Tongue (tissue), 1 donor: ENCODE measurements at regions not wholly inside any gene's neighbourhood (a gene's known extent, or its start where the extent isn't known, plus 50 kb on each side); places are given as distances from the start of the nearest gene placed in this dataset.

ENCODE experiments used
- DNase-seq: peaks from one replicate; pipeline ENCODE4 v3.0.0-alpha.2; 2015

- no peak for DNase-seq
Measured at GRCh38 chr10:65301181-65301580, 1624.7 kb upstream of the LRRTM3 start.

- no peak for DNase-seq
Measured at GRCh38 chr10:65306201-65306600, 1619.6 kb upstream of the LRRTM3 start.

DNA sequence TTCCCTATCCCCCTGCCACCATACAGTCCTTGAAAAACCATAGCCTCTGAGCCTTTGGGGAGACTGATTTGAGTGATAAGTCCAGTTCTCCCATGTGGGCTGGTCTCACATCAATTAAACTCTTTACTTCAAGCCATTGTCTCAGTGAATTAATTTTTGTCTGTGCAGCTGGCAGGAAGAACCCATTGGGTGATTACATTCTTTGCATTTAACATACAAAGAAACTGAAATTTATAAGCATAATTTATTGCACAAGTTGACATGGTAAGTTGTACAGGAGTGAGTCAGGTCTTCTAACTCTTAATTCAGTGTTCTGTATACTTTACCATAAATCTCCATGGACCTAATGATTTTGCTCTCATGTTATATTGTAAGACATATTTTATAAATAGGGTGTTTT lies 1613.0 kb upstream of the LRRTM3 start:
- DNase-seq, result no peak

DNA sequence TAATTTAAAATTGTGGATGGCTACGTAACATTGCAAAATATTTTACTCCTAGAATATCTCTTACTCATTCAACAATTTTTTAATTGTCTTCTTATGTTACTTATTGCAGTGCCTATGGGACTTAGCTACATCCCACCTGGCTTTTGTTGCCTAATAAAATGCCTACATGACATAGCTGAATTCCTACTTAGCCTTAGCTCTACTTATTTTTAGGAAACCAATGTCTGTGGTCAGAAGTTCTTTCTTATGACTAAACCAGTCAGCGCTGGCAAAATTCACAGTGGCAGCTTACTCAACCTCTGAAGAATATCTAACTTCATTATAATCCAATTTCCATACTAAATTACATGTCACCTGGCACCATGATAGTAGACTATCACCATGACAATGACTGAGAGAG lies 1612.4 kb upstream of the LRRTM3 start:
- DNase-seq, result no peak

DNA sequence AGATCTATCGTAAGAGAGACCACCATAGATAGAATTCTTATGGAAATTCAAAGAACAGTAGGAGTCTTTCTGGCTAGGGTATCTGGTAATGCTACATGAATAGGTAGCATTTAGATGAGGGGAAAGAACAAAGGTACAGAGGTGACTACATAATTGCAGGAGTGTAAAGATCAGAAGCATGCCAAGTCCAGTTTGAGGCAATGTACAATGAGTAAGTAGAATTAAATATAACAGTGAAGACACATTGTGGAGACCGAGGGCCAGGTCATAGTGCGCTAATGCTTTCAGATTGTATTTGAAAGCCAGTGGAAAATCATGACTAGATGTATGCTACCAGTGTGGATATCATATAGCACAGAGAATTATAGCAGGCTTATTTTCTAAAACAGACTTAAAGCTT lies 1611.6 kb upstream of the LRRTM3 start:
- no peak for DNase-seq

DNA sequence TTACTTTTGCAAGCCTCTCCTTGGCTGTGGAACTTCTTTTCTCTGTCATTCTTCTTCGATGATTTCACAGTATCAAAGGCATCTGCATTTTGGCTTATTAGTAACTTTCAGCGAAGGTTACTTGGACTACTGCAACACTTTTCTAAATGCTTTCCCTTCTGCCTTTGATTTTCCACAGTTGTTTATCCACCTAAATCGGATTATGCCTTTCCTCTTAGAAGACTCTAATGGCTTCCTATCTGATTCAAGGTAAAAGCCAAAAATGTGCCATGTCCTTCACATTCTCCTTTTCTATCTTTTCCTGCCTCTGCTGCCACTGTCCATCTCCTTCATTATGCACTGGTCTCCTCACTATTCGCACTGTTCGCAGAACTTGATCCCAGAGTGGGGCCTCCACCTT lies 1606.3 kb upstream of the LRRTM3 start:
- DNase-seq, result no peak

DNA sequence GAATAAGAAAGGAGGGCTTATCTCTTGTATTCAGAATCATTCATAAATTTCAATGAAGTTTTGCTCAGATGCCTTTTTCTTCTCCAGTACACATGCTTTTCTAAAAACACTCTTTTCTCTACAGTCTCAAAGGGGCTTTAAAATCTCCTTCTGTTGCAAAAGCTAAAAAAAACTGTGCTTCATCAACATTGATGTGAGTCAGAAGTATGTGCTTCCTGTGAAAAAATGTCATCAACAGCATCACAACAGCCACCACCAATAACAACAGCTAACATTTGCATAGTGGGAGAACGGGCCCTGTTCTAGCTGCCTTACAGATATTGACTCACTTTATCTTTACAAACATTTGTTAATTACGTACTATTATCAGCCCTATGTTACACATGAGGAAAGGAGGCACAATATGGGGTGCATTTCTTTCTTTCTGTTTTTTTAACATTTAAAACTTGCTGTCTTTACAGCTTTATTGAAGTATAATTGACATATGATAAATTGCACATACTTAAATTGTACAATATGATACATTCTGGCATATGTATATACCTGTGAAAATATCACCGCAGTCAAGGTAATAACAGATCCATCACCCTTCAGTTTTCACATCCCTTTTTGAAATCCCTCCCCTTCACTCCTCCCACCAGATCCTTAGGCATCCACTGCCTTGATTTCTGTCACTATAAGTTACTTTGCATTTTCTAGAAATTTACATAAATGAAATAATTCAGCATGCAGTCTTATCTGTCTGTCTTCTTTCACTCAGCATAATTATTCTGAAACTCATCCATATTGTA lies 1605.4 kb upstream of the LRRTM3 start:
- DNase-seq, result no peak

GRCh38 chr10:65323802-65324201 lies 1602.0 kb upstream of the LRRTM3 start:
- no peak for DNase-seq

- no peak for DNase-seq
Measured at GRCh38 chr10:65325913-65326312, 1599.9 kb upstream of the LRRTM3 start.

GRCh38 chr10:65328486-65328885 lies 1597.3 kb upstream of the LRRTM3 start:
- DNase-seq, result no peak

DNA sequence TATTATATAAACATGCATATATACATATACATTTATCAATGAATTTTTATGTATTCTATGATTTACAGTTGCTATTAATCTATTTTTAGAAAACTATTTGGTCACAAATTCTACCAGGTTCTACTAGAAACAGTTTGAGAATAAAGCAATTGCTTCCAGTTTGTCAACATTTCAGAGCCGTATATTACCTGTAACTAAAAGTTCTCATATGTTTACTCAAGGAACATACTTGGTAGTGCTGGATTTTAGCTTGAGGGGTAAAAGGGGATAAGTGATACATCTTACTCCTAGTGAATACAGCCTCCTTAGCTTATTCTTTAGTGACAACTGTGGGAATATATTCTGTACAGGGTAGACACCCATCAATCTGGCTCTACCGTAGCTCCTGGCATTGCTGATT lies 1590.5 kb upstream of the LRRTM3 start:
- no peak for DNase-seq

- DNase-seq, result no peak
Measured at GRCh38 chr10:65340340-65340739, 1585.5 kb upstream of the LRRTM3 start.

- peak; percentile 42 for DNase-seq
Measured at GRCh38 chr10:65341323-65341925, 1584.4 kb upstream of the LRRTM3 start.

GRCh38 chr10:65342245-65342644 lies 1583.6 kb upstream of the LRRTM3 start:
- no peak for DNase-seq

DNA sequence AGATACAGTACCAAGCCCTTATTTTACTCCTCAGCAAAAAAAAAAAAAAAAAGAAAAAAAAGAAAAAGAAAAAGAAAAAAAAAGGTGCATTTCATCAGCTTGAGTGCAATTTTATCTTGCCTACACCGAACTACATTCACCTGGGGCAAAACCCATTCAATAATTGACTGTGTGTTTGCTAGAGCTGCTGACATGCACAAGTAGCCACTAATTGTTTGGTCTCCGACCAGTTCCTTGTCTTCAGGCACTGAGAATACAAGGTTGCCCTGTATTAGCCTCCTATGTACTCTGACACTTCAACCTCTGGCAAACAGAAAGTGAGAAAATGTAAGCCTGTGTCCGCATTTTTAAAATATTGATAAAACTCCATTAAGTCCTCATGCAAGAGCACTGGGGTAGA lies 1579.4 kb upstream of the LRRTM3 start:
- no peak for DNase-seq

- no peak for DNase-seq
Measured at GRCh38 chr10:65348637-65349036, 1577.2 kb upstream of the LRRTM3 start.

- no peak for DNase-seq
Measured at GRCh38 chr10:65350611-65351010, 1575.2 kb upstream of the LRRTM3 start.

- no peak for DNase-seq
Measured at GRCh38 chr10:65355141-65355680, 1570.6 kb upstream of the LRRTM3 start.

DNA sequence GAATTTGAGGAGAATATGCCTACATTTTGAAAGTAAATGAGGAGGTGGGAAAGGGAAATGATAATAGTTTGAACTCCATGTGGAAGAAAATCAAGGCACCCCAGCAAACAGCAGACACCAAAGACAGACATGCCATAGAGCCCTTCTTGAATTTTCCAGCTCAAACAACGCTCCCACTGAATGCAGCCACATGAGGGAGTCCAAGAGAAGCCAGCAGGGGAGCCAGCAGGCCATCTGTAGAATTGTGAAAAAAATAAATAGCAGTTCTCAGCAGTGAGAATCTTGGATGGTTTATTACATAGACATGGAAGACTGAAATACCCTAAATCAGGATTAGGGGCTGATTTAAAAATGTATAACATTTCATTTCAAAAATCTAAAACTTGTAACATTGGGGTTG lies 1567.3 kb upstream of the LRRTM3 start:
- DNase-seq, result peak; percentile 28

DNA sequence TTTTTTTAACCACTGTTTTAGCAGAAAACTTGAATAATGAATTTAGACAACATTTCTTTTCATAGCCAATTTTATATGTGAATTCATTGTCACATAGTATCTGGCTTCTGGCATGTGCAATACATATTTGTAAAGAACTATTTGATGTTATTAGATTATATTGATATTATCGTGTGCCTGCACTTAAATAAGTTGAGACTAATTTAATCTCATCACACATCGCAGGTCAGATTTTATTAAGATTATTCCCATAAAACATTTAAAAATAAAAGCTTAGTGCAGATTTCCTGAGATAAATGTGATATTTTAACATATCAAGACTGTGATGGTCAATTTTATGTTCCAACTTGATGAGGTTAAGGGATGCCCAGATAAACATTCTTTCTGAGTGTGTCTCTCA lies 1565.3 kb upstream of the LRRTM3 start:
- no peak for DNase-seq

- no peak for DNase-seq
Measured at GRCh38 chr10:65365878-65366277, 1560.0 kb upstream of the LRRTM3 start.

DNA sequence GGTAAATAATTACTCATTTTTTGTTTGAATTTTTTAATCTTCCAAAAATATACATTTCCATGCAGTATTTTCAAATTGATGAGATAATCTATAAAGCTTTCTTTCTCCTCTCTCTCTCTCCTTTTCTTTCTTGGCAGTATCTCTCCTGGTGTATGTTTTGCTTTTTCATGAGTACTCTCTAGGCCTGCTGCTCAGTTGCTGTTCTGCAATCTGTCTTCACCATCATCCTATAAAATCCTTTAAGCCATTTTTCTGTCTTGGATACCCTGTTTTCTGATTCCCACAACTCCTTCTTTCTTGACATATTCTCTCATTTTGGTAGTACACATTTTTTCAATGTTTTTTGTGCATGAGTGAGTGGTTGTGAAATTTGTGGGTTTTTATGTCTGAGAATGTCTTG lies 1558.1 kb upstream of the LRRTM3 start:
- DNase-seq, result no peak

- DNase-seq, result no peak
Measured at GRCh38 chr10:65375528-65375927, 1550.3 kb upstream of the LRRTM3 start.

GRCh38 chr10:65377687-65378086 lies 1548.1 kb upstream of the LRRTM3 start:
- no peak for DNase-seq
